ENCODE measurements at regions not wholly inside any gene's neighbourhood (a gene's known extent, or its start where the extent isn't known, plus 50 kb on each side); places are given as distances from the start of the nearest gene placed in this dataset.
"Not testable (repeated sequence)": the region's sequence is repeated elsewhere in the genome, so short reads cannot be mapped to it uniquely, and the experiment has no call there.

DNA sequence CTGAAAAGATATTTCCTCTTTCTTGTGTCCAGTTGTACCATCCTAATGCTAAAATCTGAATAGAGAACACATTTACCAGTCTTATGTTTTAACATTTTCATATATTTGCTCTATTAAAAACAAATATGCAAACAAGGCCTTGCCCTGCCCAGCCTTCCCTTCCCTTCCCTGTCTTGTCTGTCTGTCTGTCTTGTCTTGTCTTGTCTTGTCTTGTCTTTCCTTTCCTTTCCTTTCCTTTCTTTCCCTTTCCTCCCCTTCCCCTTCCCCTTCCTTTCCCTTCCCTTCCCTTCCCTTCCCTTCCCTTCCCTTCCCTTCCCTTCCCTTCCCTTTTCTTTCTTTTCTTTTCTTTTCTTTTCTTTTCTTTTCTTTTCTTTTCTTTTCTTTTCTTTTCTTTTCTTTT lies 1103.5 kb downstream of the STIM2 start:
- ATAC-seq (ENCODE audit: low FRiP score) (no peak), DNase-seq (no peak)
- Histone ChIP-seq H3K27me3 (ENCODE audit: control insufficient read depth in 1 of 2, insufficient read depth in 2 of 2, low read length in 1 of 2) (no peaks in the 10 kb centered on the region), H3K4me1 (ENCODE audit: control insufficient read depth in 1 of 2, insufficient read depth in 2 of 2, low read length in 2 of 2) (no peaks in the 10 kb centered on the region), H3K36me3 (ENCODE audit: control insufficient read depth in 1 of 2, insufficient read depth in 2 of 2, low read length in 1 of 2) (no peaks in the 10 kb centered on the region), H3K4me3 (ENCODE audit: low read length in 2 of 2) (no peak overlapping the region), H3K27ac (ENCODE audit: low read depth in 1 of 2, low read length in 2 of 2) (no peak overlapping the region), H3K9me3 (ENCODE audit: control insufficient read depth, low read length) (no peaks in the 10 kb centered on the region)
- intact Hi-C loops (cut with DNase I): no loop called here

- DNase-seq (no peak), ATAC-seq (ENCODE audit: low FRiP score) (no peak)
- intact Hi-C loops (cut with DNase I): no loop called here
- Histone ChIP-seq H3K4me3 (ENCODE audit: low read length in 2 of 2) (no peak overlapping the region), H3K27ac (ENCODE audit: low read depth in 1 of 2, low read length in 2 of 2) (no peak overlapping the region), H3K4me1 (ENCODE audit: control insufficient read depth in 1 of 2, insufficient read depth in 2 of 2, low read length in 2 of 2) (no peaks in the 10 kb centered on the region), H3K27me3 (ENCODE audit: control insufficient read depth in 1 of 2, insufficient read depth in 2 of 2, low read length in 1 of 2) (no peaks in the 10 kb centered on the region), H3K9me3 (ENCODE audit: control insufficient read depth, low read length) (no peaks in the 10 kb centered on the region), H3K36me3 (ENCODE audit: control insufficient read depth in 1 of 2, insufficient read depth in 2 of 2, low read length in 1 of 2) (no peaks in the 10 kb centered on the region)
- WGBS, 2 donors: 76 to 83% methylated on average over 3 of the region's 3 CpGs
Observed at GRCh38 chr4:27966664-27967063, 1106.0 kb downstream of the STIM2 start.

GRCh38 chr4:27973056-27973455 lies 1112.4 kb downstream of the STIM2 start:
- intact Hi-C loops (cut with DNase I): no loop called here
- Histone ChIP-seq H3K27me3 (ENCODE audit: control insufficient read depth in 1 of 2, insufficient read depth in 2 of 2, low read length in 1 of 2) (no peaks in the 10 kb centered on the region), H3K36me3 (ENCODE audit: control insufficient read depth in 1 of 2, insufficient read depth in 2 of 2, low read length in 1 of 2) (no peaks in the 10 kb centered on the region), H3K4me1 (ENCODE audit: control insufficient read depth in 1 of 2, insufficient read depth in 2 of 2, low read length in 2 of 2) (no peaks in the 10 kb centered on the region), H3K4me3 (ENCODE audit: low read length in 2 of 2) (no peak overlapping the region), H3K9me3 (ENCODE audit: control insufficient read depth, low read length) (peaks cover 2% of the 10 kb centered on the region), H3K27ac (ENCODE audit: low read depth in 1 of 2, low read length in 2 of 2) (no peak overlapping the region)
- ATAC-seq (ENCODE audit: low FRiP score) (no peak), DNase-seq (no peak)
- 51 to 65% methylated on average over 1 of the region's 1 CpG for WGBS, 2 donors

DNA sequence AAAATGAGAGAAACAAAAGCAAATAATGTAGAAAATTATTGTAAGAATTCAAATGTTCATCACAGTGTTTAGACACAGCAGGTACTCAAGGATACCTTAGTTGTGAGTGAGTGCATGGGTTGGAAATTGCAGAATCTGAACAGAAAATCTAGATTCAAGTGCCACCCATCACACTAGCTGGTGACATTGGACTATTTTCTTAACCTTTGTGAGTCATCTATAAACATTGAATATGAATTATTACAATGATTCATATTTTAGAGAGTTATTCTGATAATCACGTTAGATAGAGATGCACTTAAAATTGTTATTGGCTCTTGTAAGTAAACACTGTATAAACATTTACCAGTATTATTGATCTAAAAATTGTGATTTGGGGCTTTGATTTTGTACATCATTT lies 1113.1 kb downstream of the STIM2 start:
- H3K4me3 ChIP-seq (ENCODE audit: low read length in 2 of 2): no peak overlapping the region
- ATAC-seq (ENCODE audit: low FRiP score): no peak
- peaks cover 3% of the 10 kb centered on the region for H3K9me3 ChIP-seq (ENCODE audit: control insufficient read depth, low read length)
- no peak overlapping the region for H3K27ac ChIP-seq (ENCODE audit: low read depth in 1 of 2, low read length in 2 of 2)
- intact Hi-C loops (cut with DNase I): no loop called here
- WGBS, 2 donors: 15 to 23% methylated on average over 1 of the region's 1 CpG
- no peaks in the 10 kb centered on the region for H3K36me3 ChIP-seq (ENCODE audit: control insufficient read depth in 1 of 2, insufficient read depth in 2 of 2, low read length in 1 of 2)
- no peak for DNase-seq
- no peaks in the 10 kb centered on the region for H3K27me3 ChIP-seq (ENCODE audit: control insufficient read depth in 1 of 2, insufficient read depth in 2 of 2, low read length in 1 of 2)
- H3K4me1 ChIP-seq (ENCODE audit: control insufficient read depth in 1 of 2, insufficient read depth in 2 of 2, low read length in 2 of 2): no peaks in the 10 kb centered on the region

DNA sequence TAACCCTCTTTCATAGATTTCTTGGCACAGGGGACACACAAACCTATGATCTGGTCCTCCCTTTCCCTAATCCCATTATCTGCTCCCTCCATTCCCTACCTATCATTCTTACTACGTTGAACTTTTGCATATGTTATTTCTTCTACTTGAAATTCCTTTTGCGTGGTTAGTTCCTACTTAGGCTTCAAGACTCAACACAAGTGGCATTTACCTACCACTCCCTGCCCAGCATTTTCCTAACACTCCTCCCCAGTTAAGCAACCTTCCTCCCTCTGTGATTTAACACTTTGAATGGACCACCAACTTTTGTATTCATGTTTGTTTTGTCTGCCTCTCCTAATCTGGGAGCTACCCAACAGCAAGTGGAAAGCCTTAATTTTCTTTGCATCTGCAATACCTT lies 1113.7 kb downstream of the STIM2 start:
- H3K36me3 ChIP-seq (ENCODE audit: control insufficient read depth in 1 of 2, insufficient read depth in 2 of 2, low read length in 1 of 2): no peaks in the 10 kb centered on the region
- WGBS, 2 donors: 67 to 82% methylated on average over 2 of the region's 2 CpGs
- H3K4me3 ChIP-seq (ENCODE audit: low read length in 2 of 2): no peak overlapping the region
- H3K27ac ChIP-seq (ENCODE audit: low read depth in 1 of 2, low read length in 2 of 2): no peak overlapping the region
- peaks cover 3% of the 10 kb centered on the region for H3K9me3 ChIP-seq (ENCODE audit: control insufficient read depth, low read length)
- intact Hi-C loops (cut with DNase I): no loop called here
- DNase-seq: no peak
- H3K4me1 ChIP-seq (ENCODE audit: control insufficient read depth in 1 of 2, insufficient read depth in 2 of 2, low read length in 2 of 2): no peaks in the 10 kb centered on the region
- no peak for ATAC-seq (ENCODE audit: low FRiP score)
- no peaks in the 10 kb centered on the region for H3K27me3 ChIP-seq (ENCODE audit: control insufficient read depth in 1 of 2, insufficient read depth in 2 of 2, low read length in 1 of 2)

DNA sequence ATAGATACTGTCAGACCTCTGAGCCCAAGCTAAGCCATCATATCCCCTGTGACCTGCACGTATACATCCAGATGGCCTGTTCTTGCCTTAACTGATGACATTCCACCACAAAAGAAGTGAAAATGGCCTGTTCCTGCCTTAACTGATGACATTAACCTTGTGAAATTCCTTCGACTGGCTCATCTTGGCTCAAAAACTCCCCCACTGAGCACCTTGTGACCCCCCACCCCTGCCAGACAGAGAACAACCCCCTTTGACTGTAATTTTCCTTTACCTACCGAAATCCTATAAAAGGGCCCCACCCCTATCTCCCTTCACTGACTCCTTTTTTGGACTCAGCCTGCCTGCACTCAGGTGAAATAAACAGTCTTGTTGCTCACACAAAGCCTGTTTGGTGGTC lies 1114.2 kb downstream of the STIM2 start:
- intact Hi-C loops (cut with DNase I); H3K27ac ChIP-seq (ENCODE audit: low read depth in 1 of 2, low read length in 2 of 2); H3K27me3 ChIP-seq (ENCODE audit: control insufficient read depth in 1 of 2, insufficient read depth in 2 of 2, low read length in 1 of 2); H3K4me3 ChIP-seq (ENCODE audit: low read length in 2 of 2); ATAC-seq (ENCODE audit: low FRiP score); H3K36me3 ChIP-seq (ENCODE audit: control insufficient read depth in 1 of 2, insufficient read depth in 2 of 2, low read length in 1 of 2); DNase-seq; H3K9me3 ChIP-seq (ENCODE audit: control insufficient read depth, low read length); H3K4me1 ChIP-seq (ENCODE audit: control insufficient read depth in 1 of 2, insufficient read depth in 2 of 2, low read length in 2 of 2): not testable (repeated sequence)
- 74 to 80% methylated on average over 3 of the region's 3 CpGs for WGBS, 2 donors

DNA sequence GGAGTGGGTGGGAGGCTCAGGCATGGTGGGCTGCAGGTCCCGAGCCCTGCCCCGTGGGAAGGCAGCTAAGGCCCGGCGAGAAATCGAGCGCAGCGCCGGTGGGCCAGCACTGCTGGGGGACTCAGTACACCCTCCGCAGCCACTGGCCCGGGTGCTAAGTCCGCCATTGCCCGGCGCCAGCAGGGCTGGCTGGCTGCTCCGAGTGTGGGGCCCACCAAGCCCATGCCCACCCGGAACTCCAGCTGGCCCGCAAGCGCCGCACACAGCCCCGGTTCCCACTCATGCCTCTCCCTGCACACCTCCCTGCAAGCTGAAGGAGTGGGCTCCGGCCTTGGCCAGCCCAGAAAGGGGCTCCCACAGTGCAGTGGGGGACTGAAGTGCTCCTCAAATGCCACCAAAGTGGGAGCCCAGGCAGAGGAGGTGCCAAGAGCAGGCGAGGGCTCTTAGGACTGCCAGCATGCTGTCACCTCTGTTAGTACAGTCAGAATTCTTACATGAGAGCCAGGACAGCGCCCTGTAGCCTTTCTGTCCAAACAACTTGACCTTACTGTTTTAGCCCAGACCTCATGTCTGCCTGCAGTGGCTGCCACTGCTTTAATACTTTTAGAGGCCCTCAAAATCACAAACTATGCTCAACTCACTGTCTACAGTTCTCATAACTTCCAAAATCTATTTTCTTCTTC lies 1117.9 kb downstream of the STIM2 start:
- H3K36me3 ChIP-seq (ENCODE audit: control insufficient read depth in 1 of 2, insufficient read depth in 2 of 2, low read length in 1 of 2); H3K27ac ChIP-seq (ENCODE audit: low read depth in 1 of 2, low read length in 2 of 2); H3K9me3 ChIP-seq (ENCODE audit: control insufficient read depth, low read length); DNase-seq; ATAC-seq (ENCODE audit: low FRiP score); H3K27me3 ChIP-seq (ENCODE audit: control insufficient read depth in 1 of 2, insufficient read depth in 2 of 2, low read length in 1 of 2); H3K4me3 ChIP-seq (ENCODE audit: low read length in 2 of 2); H3K4me1 ChIP-seq (ENCODE audit: control insufficient read depth in 1 of 2, insufficient read depth in 2 of 2, low read length in 2 of 2); intact Hi-C loops (cut with DNase I): not testable (repeated sequence)
- WGBS, 2 donors: 92% methylated on average over 8 to 20 of the region's 22 CpGs

DNA sequence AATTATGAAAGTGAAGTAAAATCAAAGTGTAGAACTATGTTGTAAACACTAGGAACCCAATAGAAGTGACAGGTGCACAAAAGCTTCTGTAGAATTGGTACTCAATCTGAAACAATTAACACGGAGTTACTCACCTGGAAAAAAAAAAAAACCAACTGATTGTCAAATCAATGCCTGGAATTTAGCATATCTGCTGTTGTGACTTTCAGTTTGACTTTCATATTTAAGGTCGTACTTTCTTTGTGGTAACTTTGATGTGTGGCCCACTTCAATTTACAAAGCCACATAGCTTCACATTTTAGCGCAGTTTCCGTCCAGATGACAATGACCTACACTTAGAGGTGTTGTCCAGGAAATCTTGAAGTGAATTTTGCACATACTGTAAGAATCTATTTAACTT lies 1124.9 kb downstream of the STIM2 start:
- H3K36me3 ChIP-seq (ENCODE audit: control insufficient read depth in 1 of 2, insufficient read depth in 2 of 2, low read length in 1 of 2): no peaks in the 10 kb centered on the region
- H3K4me1 ChIP-seq (ENCODE audit: control insufficient read depth in 1 of 2, insufficient read depth in 2 of 2, low read length in 2 of 2): no peaks in the 10 kb centered on the region
- no peak overlapping the region for H3K27ac ChIP-seq (ENCODE audit: low read depth in 1 of 2, low read length in 2 of 2)
- ATAC-seq (ENCODE audit: low FRiP score) (no peak), DNase-seq (no peak)
- H3K9me3 ChIP-seq (ENCODE audit: control insufficient read depth, low read length): no peaks in the 10 kb centered on the region
- intact Hi-C loops (cut with DNase I): no loop called here
- WGBS, 2 donors: 86 to 87% methylated on average over 4 of the region's 4 CpGs
- no peaks in the 10 kb centered on the region for H3K27me3 ChIP-seq (ENCODE audit: control insufficient read depth in 1 of 2, insufficient read depth in 2 of 2, low read length in 1 of 2)
- H3K4me3 ChIP-seq (ENCODE audit: low read length in 2 of 2): no peak overlapping the region

DNA sequence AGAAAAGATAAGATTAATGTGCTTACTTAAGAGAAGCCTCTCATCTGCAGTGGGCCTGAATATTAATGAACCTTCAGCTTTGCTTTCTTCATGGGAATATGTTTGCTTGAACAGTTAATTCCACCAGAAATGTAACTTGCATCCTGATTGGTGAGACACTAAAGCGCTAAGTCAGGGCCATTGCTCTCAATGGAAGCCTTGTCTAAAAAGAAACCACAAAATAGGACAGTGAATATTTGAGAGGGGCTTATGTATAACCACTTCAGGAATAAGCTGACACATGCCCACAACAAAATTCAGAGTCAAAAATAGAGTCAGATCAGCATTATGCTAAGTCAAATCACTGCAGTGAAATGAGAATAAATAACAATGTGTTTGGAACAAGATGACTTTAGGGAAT lies 1125.8 kb downstream of the STIM2 start:
- no peak for DNase-seq
- Histone ChIP-seq H3K4me1 (ENCODE audit: control insufficient read depth in 1 of 2, insufficient read depth in 2 of 2, low read length in 2 of 2) (no peaks in the 10 kb centered on the region), H3K27ac (ENCODE audit: low read depth in 1 of 2, low read length in 2 of 2) (no peak overlapping the region), H3K27me3 (ENCODE audit: control insufficient read depth in 1 of 2, insufficient read depth in 2 of 2, low read length in 1 of 2) (no peaks in the 10 kb centered on the region), H3K4me3 (ENCODE audit: low read length in 2 of 2) (no peak overlapping the region), H3K36me3 (ENCODE audit: control insufficient read depth in 1 of 2, insufficient read depth in 2 of 2, low read length in 1 of 2) (no peaks in the 10 kb centered on the region), H3K9me3 (ENCODE audit: control insufficient read depth, low read length) (no peaks in the 10 kb centered on the region)
- no peak for ATAC-seq (ENCODE audit: low FRiP score)
- intact Hi-C loops (cut with DNase I): no loop called here
- WGBS, 2 donors: 84 to 87% methylated on average over 1 of the region's 1 CpG
